ENCODE measurements at regions not wholly inside any gene's neighbourhood (a gene's known extent, or its start where the extent isn't known, plus 50 kb on each side); places are given as distances from the start of the nearest gene placed in this dataset.
"Not testable (repeated sequence)": the region's sequence is repeated elsewhere in the genome, so short reads cannot be mapped to it uniquely, and the experiment has no call there.

- Mint-ChIP-seq H3K9me3 (peaks cover 7 to 14% of the 10 kb centered on the region in 2 donors), H3K36me3 (no peaks in the 10 kb centered on the region), H3K4me3 (no peak overlapping the region), H3K4me1 (no peaks in the 10 kb centered on the region), H3K27me3 (ENCODE audit: low read depth in 2 of 2) (no peaks in the 10 kb centered on the region), H3K27ac (no peak overlapping the region)
- Histone ChIP-seq H3K27me3 (ENCODE audit: control insufficient read depth, insufficient read depth, low read length) (no peaks in the 10 kb centered on the region), H3K4me1 (ENCODE audit: control insufficient read depth, insufficient read depth, low read length) (no peaks in the 10 kb centered on the region), H3K9me3 (ENCODE audit: control insufficient read depth, insufficient read depth, low read length) (no peaks in the 10 kb centered on the region), H3K4me3 (ENCODE audit: low read length) (no peak overlapping the region), H3K27ac (ENCODE audit: low read length) (no peak overlapping the region), H3K36me3 (ENCODE audit: control insufficient read depth, insufficient read depth, low read length) (no peaks in the 10 kb centered on the region)
- intact Hi-C loops (cut with micrococcal nuclease) = no loop called here
- no peak for TF ChIP-seq CTCF (IDR thresholded peaks at IDR 0.05)
- DNase-seq (no peak), ATAC-seq (no peak)
- 100% methylated on average over 1 of the region's 2 CpGs for WGBS (ENCODE audit: insufficient coverage)
Observed at GRCh38 chr12:84463741-84464495, 448.7 kb downstream of the SLC6A15 start.

- WGBS (ENCODE audit: insufficient coverage) = 92% methylated on average over 2 of the region's 2 CpGs
- H3K27me3 Mint-ChIP-seq (ENCODE audit: low read depth in 2 of 2) = no peaks in the 10 kb centered on the region
- no peaks in the 10 kb centered on the region for H3K4me1 Mint-ChIP-seq
- no peak for ATAC-seq
- no peak for TF ChIP-seq CTCF (IDR thresholded peaks at IDR 0.05)
- no peak overlapping the region for H3K27ac Mint-ChIP-seq
- no peaks in the 10 kb centered on the region for H3K27me3 ChIP-seq (ENCODE audit: control insufficient read depth, insufficient read depth, low read length)
- H3K36me3 ChIP-seq (ENCODE audit: control insufficient read depth, insufficient read depth, low read length) = no peaks in the 10 kb centered on the region
- H3K4me1 ChIP-seq (ENCODE audit: control insufficient read depth, insufficient read depth, low read length) = no peaks in the 10 kb centered on the region
- no peak overlapping the region for H3K4me3 Mint-ChIP-seq
- H3K9me3 Mint-ChIP-seq = peaks cover 6 to 10% of the 10 kb centered on the region in 2 donors
- DNase-seq = no peak
- H3K36me3 Mint-ChIP-seq = no peaks in the 10 kb centered on the region
- H3K4me3 ChIP-seq (ENCODE audit: low read length) = no peak overlapping the region
- intact Hi-C loops (cut with micrococcal nuclease) = no loop called here
- H3K9me3 ChIP-seq (ENCODE audit: control insufficient read depth, insufficient read depth, low read length) = no peaks in the 10 kb centered on the region
- no peak overlapping the region for H3K27ac ChIP-seq (ENCODE audit: low read length)
Observed at GRCh38 chr12:84455598-84455997, 457.0 kb downstream of the SLC6A15 start.

- H3K36me3 ChIP-seq (ENCODE audit: control insufficient read depth, insufficient read depth, low read length); H3K4me1 Mint-ChIP-seq; H3K4me3 ChIP-seq (ENCODE audit: low read length); H3K4me1 ChIP-seq (ENCODE audit: control insufficient read depth, insufficient read depth, low read length); H3K9me3 ChIP-seq (ENCODE audit: control insufficient read depth, insufficient read depth, low read length); H3K27me3 Mint-ChIP-seq (ENCODE audit: low read depth in 2 of 2); intact Hi-C loops (cut with micrococcal nuclease); H3K27ac ChIP-seq (ENCODE audit: low read length); H3K27me3 ChIP-seq (ENCODE audit: control insufficient read depth, insufficient read depth, low read length); H3K27ac Mint-ChIP-seq; DNase-seq; H3K36me3 Mint-ChIP-seq; ATAC-seq; H3K4me3 Mint-ChIP-seq: not testable (repeated sequence)
- H3K9me3 Mint-ChIP-seq = peaks cover 5 to 18% of the 10 kb centered on the region in 2 donors
- WGBS (ENCODE audit: insufficient coverage) = 100% methylated on average over 1 of the region's 3 CpGs
Observed at GRCh38 chr12:84446478-84446877, 466.1 kb downstream of the SLC6A15 start.

- Mint-ChIP-seq H3K27ac (no peak overlapping the region), H3K4me3 (no peak overlapping the region), H3K27me3 (ENCODE audit: low read depth in 2 of 2) (no peaks in the 10 kb centered on the region), H3K36me3 (no peaks in the 10 kb centered on the region), H3K4me1 (no peaks in the 10 kb centered on the region), H3K9me3 (peaks cover 4 to 8% of the 10 kb centered on the region in 2 donors)
- no peaks in the 10 kb centered on the region for H3K27me3 ChIP-seq (ENCODE audit: control insufficient read depth, insufficient read depth, low read length)
- no peaks in the 10 kb centered on the region for H3K4me1 ChIP-seq (ENCODE audit: control insufficient read depth, insufficient read depth, low read length)
- intact Hi-C loops (cut with micrococcal nuclease) = no loop called here
- 85% methylated on average over 1 of the region's 1 CpG for WGBS (ENCODE audit: insufficient coverage)
- no peak for DNase-seq
- no peaks in the 10 kb centered on the region for H3K36me3 ChIP-seq (ENCODE audit: control insufficient read depth, insufficient read depth, low read length)
- ATAC-seq = no peak
- TF ChIP-seq CTCF (IDR thresholded peaks at IDR 0.05) = no peak
- no peak overlapping the region for H3K27ac ChIP-seq (ENCODE audit: low read length)
- H3K4me3 ChIP-seq (ENCODE audit: low read length) = no peak overlapping the region
- no peaks in the 10 kb centered on the region for H3K9me3 ChIP-seq (ENCODE audit: control insufficient read depth, insufficient read depth, low read length)
Observed at GRCh38 chr12:84436134-84436533, 476.5 kb downstream of the SLC6A15 start.

All from natural killer cell (primary cell).